ENCODE measurements at regions not wholly inside any gene's neighbourhood (a gene's known extent, or its start where the extent isn't known, plus 50 kb on each side); places are given as distances from the start of the nearest gene placed in this dataset.

DNA sequence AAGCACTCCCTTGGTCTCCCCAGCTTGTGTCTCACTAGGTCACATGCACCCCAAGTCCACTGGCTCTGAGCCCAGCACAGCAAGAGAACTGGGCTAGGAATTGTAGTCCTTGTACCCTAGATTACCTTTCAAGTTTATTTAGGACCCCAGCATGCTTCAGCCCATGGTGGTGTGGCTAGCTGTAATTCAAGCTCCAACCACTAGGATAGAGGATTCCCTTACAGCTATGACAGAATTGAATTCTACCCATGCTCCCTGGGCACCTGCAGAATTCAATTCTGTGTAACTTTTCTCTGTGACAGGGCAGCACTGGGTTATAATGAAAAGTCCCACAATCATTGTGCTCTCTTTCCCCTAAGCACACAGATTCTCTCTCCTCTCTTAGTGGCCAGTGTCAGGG lies 253.8 kb upstream of the DMD start:
- DNase-seq = no peak

DNA sequence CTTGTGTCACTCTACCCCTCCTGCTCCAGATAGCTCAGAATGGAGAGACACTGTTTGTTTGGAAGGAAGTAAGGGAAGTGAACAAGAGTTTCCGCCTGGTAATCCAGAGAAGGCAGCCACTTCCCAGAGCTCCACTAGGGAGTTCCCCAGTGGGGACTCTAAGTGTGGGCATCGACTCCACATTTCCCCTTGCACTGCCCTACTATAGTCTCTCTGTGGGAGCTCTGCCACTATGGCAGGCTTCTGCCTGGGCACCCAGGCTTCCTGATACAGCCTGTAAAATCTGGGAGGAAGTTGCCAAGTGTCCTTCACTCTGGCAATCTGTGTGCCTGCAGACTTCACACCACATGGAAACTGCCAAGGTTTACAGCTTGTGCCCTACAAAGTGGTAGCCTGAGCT lies 245.8 kb upstream of the DMD start:
- DNase-seq = no peak

DNA sequence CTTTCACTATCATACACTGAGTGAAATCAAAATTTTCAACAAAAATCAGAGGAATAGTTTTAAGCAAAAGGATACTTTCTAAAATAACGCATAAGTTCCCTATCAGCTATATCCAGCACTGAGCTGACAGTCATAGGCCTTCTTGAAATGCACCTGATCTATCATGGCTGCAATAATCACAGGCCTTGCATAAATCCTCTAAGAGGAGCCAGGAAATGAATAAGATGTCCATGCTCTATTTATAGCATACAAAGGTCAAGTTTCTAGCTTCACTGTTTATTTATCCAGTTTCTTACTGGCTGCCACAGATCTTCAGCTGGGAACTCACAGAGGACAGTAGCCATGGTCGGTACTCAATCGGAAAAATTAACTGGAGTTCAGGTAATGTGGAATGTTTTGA lies 235.9 kb upstream of the DMD start:
- DNase-seq = no peak

GRCh38 chrX:33434256-33435092 lies 223.1 kb upstream of the DMD start:
- peak; percentile 20 for DNase-seq

DNA sequence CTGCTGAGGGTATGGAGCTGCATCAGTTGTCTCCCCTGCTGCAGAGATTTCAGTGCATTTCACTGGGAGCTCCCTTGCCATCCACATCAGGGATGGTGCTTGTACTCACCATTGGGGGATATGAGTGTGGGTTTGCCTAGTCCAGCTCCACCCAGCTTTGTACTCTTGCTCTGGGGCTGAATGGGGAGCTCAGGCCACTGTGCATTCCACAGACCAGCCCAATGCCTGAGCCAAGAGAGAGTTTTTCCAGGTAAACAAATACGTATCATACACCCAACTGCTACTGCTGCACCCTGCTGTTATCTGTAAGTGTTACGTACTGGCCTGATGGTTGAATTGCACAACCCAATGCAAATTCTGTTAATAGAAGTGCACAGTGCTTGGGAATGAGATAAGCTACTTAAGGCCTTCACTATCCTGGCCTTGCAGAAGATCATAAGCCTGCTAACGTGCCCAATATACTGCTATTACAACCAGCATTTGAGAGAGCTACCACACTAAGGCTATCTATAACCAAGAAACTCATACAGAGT lies 205.0 kb upstream of the DMD start:
- no peak for DNase-seq

- no peak for DNase-seq
Observed at GRCh38 chrX:33415459-33415858, 204.1 kb upstream of the DMD start.

GRCh38 chrX:33385546-33385945 lies 174.2 kb upstream of the DMD start:
- no peak for DNase-seq

DNA sequence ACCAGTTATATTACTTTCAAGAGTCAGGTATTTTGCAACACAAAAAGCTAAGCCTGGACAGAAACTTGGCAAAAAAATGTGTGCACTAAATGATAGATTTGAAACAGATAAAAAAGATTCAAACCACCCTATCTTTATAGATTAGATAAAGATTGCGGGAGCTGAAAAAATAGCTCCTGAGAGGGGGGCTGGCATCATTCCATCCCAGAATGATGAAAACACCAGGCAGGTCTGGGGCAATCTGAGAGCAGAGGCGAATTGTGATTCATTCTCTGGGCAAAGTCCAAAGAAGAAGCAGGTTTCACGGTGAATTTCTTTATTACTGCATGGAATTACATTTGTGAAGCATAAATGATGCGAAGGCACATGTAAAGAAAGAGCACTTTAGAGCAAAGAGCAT lies 168.5 kb upstream of the DMD start:
- DNase-seq = no peak

- DNase-seq = no peak
Observed at GRCh38 chrX:33357606-33358005, 146.3 kb upstream of the DMD start.

- DNase-seq = no peak
Observed at GRCh38 chrX:33339219-33339618, 127.9 kb upstream of the DMD start.

GRCh38 chrX:33336783-33337182 lies 125.4 kb upstream of the DMD start:
- peak; percentile 4 for DNase-seq

- no peak for DNase-seq
Observed at GRCh38 chrX:33333271-33333670, 121.9 kb upstream of the DMD start.

GRCh38 chrX:33330798-33331197 lies 119.4 kb upstream of the DMD start:
- no peak for DNase-seq

DNA sequence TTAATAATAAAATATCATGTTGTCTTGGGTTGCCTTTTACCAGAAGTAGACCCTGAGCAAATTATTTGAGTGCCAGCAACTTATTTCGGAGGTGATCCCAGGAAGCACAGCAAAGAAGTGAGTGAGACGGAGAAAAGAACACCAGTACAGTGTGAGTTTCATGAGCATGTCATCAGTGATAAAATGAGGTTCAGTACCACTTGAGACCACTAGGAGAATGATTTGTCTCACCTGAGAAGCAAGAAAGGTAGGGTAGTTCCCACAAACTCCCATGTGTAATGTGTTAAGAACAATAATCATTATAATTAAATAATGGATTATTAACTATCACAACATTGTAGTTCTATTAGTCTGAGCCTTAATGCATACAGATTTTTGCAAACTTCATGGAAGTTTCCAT lies 112.8 kb upstream of the DMD start:
- no peak for DNase-seq

DNA sequence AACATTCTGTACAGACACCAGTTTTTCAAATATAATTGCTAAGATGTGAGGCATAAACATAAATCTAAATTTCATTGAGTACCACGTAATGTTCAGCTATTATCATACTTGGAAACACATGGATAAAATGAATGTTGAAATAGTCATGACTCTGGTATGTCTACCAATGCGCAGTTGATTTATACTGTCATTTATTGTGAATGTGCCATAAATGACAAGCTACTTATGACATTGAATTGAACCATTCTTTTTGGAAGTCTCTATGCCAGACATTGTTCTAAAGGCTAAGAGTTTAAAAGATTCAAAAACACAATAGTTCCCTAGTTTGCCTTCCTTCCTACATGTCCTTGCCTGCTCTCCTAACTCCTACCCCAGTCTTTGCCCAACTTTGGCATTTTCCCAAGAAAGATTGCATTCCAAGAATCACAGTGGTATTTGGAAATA lies 96.6 kb upstream of the DMD start:
- DNase-seq = no peak

DNA sequence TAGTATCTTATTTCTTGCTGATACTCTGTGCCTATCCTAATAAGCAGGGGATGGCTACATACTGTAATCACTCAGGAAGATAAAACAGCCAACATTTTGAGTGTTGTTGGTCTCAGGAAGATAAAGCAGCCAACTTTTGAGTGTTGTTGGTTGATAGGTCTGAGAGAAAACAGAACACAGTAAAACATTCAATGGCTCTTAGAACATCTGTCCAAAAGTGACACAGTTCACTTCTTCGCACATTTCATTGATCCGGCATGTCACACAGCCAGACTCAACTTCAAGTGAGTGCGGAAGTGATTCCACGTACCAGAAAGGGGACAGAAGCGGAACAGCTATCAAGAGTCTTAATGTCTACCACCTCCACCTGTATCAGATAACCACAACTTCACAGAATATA lies 87.3 kb upstream of the DMD start:
- no peak for DNase-seq

DNA sequence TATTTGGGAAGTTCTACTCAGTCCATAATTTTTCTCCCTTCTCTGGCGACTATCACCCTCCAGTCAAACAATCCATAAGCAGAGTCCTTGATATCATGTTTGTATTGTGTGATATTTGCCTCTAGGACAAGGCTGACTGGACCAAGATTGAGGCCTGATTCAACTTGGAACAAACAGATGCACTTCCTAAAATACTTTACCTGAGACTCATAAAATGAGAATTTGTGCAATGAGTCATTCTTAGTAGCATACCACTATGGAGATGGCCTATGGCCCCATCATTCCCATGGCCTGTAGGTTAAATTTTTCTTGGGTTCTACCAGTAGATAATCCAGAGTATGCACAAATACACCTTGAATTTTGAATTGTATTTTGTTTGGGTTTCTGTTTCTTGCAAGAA lies 74.2 kb upstream of the DMD start:
- no peak for DNase-seq

- DNase-seq = no peak
Observed at GRCh38 chrX:33277046-33277445, 65.7 kb upstream of the DMD start.

DNA sequence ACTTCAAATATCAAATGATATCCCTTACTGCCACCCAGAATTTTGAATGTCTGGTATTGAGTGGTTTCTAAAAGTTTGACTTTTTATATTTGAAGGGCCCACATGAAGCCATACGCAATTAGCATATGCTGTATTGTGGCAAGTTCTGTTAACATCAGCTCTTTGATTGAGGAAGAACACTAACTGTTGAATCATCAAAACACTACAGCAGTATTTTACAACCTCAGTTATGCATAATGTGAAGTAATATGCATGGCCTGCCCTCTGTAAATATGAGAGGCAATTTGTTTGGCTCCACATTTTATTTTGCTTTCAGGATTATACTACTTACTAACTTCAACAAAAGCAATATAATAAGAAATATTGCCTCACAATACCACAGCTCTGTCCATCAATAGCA lies 62.2 kb upstream of the DMD start:
- DNase-seq = no peak

GRCh38 chrX:33272986-33273385 lies 61.6 kb upstream of the DMD start:
- DNase-seq = no peak

Data from NCI-H1092 treated with DMSO at 0.1 percent for 48 hours (cell line).